HepG2 (cell line): ENCODE measurements at regions not wholly inside any gene's neighbourhood (a gene's known extent, or its start where the extent isn't known, plus 50 kb on each side); places are given as distances from the start of the nearest gene placed in this dataset.
A peak's percentile ranks its signal among the peaks of the same experiment; 100 is the strongest.

Source experiments
- ATAC-seq: fragments of 200-7000 bp; cut with Tn5 transposase; 3 replicates; pipeline ENCODE4 v1.9.1; 2020; ENCODE audit warnings: mild to moderate bottlenecking, moderate library complexity
- BruUV-seq: library from RNA; stranded (reverse); fragments of 400-500 nt; replicated peaks from 2 replicates; lab custom pipeline; 2021; lab: Mats Ljungman, UMichigan
- CTCF ChIA-PET: fragments of 300-600 bp; formaldehyde crosslinking; extraction: SDS; loops from one replicate; lab custom pipeline; 2021; ENCODE audit warnings: low total read pairs, inconsistent platforms, low intra/inter-chr PET ratio; lab: Yijun Ruan, JAX
- POLR2A ChIA-PET: fragments of 350-600 bp; sonication (Branson Sonifier 250); formaldehyde crosslinking; loops from one replicate; lab custom pipeline; 2020; ENCODE audit warnings: antibody characterized with exemption, inconsistent platforms; lab: Yijun Ruan, JAX
- DNase-seq: peaks from one replicate; pipeline ENCODE4 v3.0.0-alpha.2; 2015; ENCODE audit warnings: low spot score
- FAIRE-seq: peaks from 3 replicates; lab custom pipeline; 2011; peaks lifted over from hg19 to GRCh38; lab: Jason Lieb, UNC
- H2AFZ ChIP-seq: one replicate; pipeline ENCODE4 v1.6.1; 2011; ENCODE audit warnings: low read length, inconsistent platforms
- H3K27ac ChIP-seq: fragments of 300-600 bp; 3 replicates; pipeline ENCODE4 v1.8.0; 2011; ENCODE audit warnings: mixed run types, mild to moderate bottlenecking, mixed read lengths, low read length, inconsistent platforms; ENCODE audit not compliant: insufficient read depth; ENCODE audit errors: extremely low read length
- H3K27me3 ChIP-seq, 2 experiments: fragments of 200-600 bp in 1 of 2; 2 replicates in 1 of 2; 3 replicates in 1 of 2; pipeline versions ENCODE4 v1.6.0 to v1.8.0; 2011; ENCODE audit warnings: low read length in 2 of 2, mild to moderate bottlenecking in 2 of 2, moderate library complexity in 2 of 2, inconsistent platforms in 1 of 2; ENCODE audit not compliant: insufficient read depth in 2 of 2, control insufficient read depth in 1 of 2
- H3K36me3 ChIP-seq, 2 experiments: fragments of 200-600 bp in 1 of 2; replicated peaks in 1 of 2; 2 replicates in 1 of 2; 3 replicates in 1 of 2; pipeline versions ENCODE4 v1.5.1 to v1.8.0; 2011; ENCODE audit warnings: low read length in 2 of 2, inconsistent platforms in 1 of 2; ENCODE audit not compliant: insufficient read depth in 2 of 2, control insufficient read depth in 1 of 2
- H3K4me1 ChIP-seq: 2 replicates; pipeline ENCODE4 v1.5.1; 2012; ENCODE audit warnings: low read length, inconsistent platforms; ENCODE audit not compliant: insufficient read depth
- H3K4me2 ChIP-seq: 2 replicates; pipeline ENCODE4 v1.6.0; 2011; ENCODE audit warnings: low read depth, low read length, inconsistent platforms
- H3K4me3 ChIP-seq, 3 experiments: fragments of 200-600 bp in 1 of 3; sonication (generic), shearing (Covaris generic) in 1 of 3; replicated peaks in 1 of 3; 2 replicates each; pipeline ENCODE4 v1.5.1; 2011 to 2016; ENCODE audit warnings: low read length in 3 of 3, inconsistent platforms in 2 of 3, low read depth in 2 of 3, mild to moderate bottlenecking in 2 of 3, control low read depth in 1 of 3, mixed read lengths in 1 of 3; ENCODE audit not compliant: insufficient read depth in 1 of 3
- H3K79me2 ChIP-seq: one replicate; pipeline ENCODE4 v1.6.1; 2011; ENCODE audit warnings: low read length, inconsistent platforms; ENCODE audit not compliant: insufficient read depth
- H3K9ac ChIP-seq: 2 replicates; pipeline ENCODE4 v1.6.0; 2011; ENCODE audit warnings: mild to moderate bottlenecking, low read depth, low read length, inconsistent platforms; ENCODE audit not compliant: insufficient read depth
- H3K9me3 ChIP-seq: 2 replicates; pipeline ENCODE4 v1.5.1; 2012; ENCODE audit warnings: mild to moderate bottlenecking, low read length
- H4K20me1 ChIP-seq: 2 replicates; pipeline ENCODE4 v1.6.0; 2011; ENCODE audit warnings: inconsistent platforms, mild to moderate bottlenecking, low read length, moderate library complexity; ENCODE audit not compliant: insufficient read depth
- ARID5B ChIP-seq: IDR thresholded peaks from 2 replicates; pipeline ENCODE4 v1.4.0; 2020; ENCODE audit warnings: mild to moderate bottlenecking, missing genetic modification reagents
- JUND ChIP-seq: sonication (generic); formaldehyde crosslinking; IDR thresholded peaks from 2 replicates; pipeline ENCODE4 v1.8.0; 2022; ENCODE audit warnings: mild to moderate bottlenecking, missing genetic modification reagents
- NRL ChIP-seq: sonication (generic); formaldehyde crosslinking; IDR thresholded peaks from 2 replicates; pipeline ENCODE4 v1.5.0; 2020; ENCODE audit warnings: missing genetic modification reagents, mild to moderate bottlenecking, moderate library complexity, borderline replicate concordance
- PAX8 ChIP-seq: sonication (generic); formaldehyde crosslinking; IDR thresholded peaks from 2 replicates; pipeline ENCODE4 v1.8.0; 2022; ENCODE audit warnings: mild to moderate bottlenecking, missing genetic modification reagents, borderline replicate concordance
- POGZ ChIP-seq: sonication (generic); formaldehyde crosslinking; IDR thresholded peaks from 2 replicates; pipeline ENCODE4 v1.4.0; 2020; ENCODE audit warnings: mild to moderate bottlenecking, missing genetic modification reagents
- PRDM4 ChIP-seq: sonication (generic); formaldehyde crosslinking; IDR thresholded peaks from 2 replicates; pipeline ENCODE4 v1.9.0; 2021; ENCODE audit warnings: missing genetic modification reagents, borderline replicate concordance
- RARA ChIP-seq: IDR thresholded peaks from 2 replicates; pipeline ENCODE4 v1.6.1; 2016; ENCODE audit warnings: missing genetic modification reagents, missing compliant biosample characterization
- ZBTB2 ChIP-seq: sonication (generic); formaldehyde crosslinking; IDR thresholded peaks from 2 replicates; pipeline ENCODE4 v1.8.0; 2022; ENCODE audit warnings: low read depth, missing genetic modification reagents
- ZMAT5 ChIP-seq: sonication (generic); formaldehyde crosslinking; IDR thresholded peaks from 2 replicates; pipeline ENCODE4 v1.5.0; 2020; ENCODE audit warnings: mild to moderate bottlenecking, low read depth, missing genetic modification reagents, borderline replicate concordance
- ZMYM4 ChIP-seq: sonication (generic); formaldehyde crosslinking; IDR thresholded peaks from 2 replicates; pipeline ENCODE4 v1.8.1; 2023; ENCODE audit warnings: mild to moderate bottlenecking, missing genetic modification reagents
- ZNF781 ChIP-seq: sonication (generic); formaldehyde crosslinking; IDR thresholded peaks from 2 replicates; pipeline ENCODE4 v1.5.1; 2020; ENCODE audit warnings: borderline replicate concordance, mild to moderate bottlenecking, missing genetic modification reagents; ENCODE audit errors: not compliant biosample characterization
- ZNF784 ChIP-seq: sonication (generic); formaldehyde crosslinking; IDR thresholded peaks from 2 replicates; pipeline ENCODE4 v1.5.1; 2020; ENCODE audit warnings: missing genetic modification reagents, mild to moderate bottlenecking, borderline replicate concordance
- WGBS: methylation state at CpG from one replicate; pipeline ENCODE4 v1.1.6; 2017; ENCODE audit warnings: low lambda C conversion rate; 5-methylcytosine and 5-hydroxymethylcytosine counted together
- in situ Hi-C: cut with HindIII; loops from 2 replicates; pipeline ENCODE4 v1.10.0; 2017; ENCODE audit warnings: low pct_unique_long_range_greater_than_20kb; ENCODE audit not compliant: extremely low pct_ligation_motif_present
- intact Hi-C: fragments of 100-400 bp; cut with micrococcal nuclease; formaldehyde crosslinking; loops from one replicate; pipeline ENCODE4 v1.10.0; 2022; ENCODE audit not compliant: unreplicated experiment

- Histone ChIP-seq H3K36me3 (no peaks in the 10 kb centered on the region), H4K20me1 (no peaks in the 10 kb centered on the region), H3K79me2 (no peaks in the 10 kb centered on the region), H2AFZ (no peak overlapping the region), H3K27me3 (peaks cover 0 to 5% of the 10 kb centered on the region in 2 experiments; a peak in 1 of 5 replicates), H3K4me2 (no peak overlapping the region), H3K27ac (no peak overlapping the region), H3K9me3 (no peaks in the 10 kb centered on the region), H3K4me1 (peaks cover 35% of the 10 kb centered on the region), H3K4me3 (no peak overlapping the region), H3K9ac (no peak overlapping the region)
- 43% methylated on average over 7 of the region's 7 CpGs for WGBS
- intact Hi-C loops, result no loop called here
- ATAC-seq (no peak), DNase-seq (no peak), FAIRE-seq (no peak)
- POLR2A ChIA-PET, result interaction anchor here (1.1 kb wide), 1 partner anchor 80 kb away, joined by 3 read pairs; no protein-coding TSS in a partner anchor
- peak; percentile 41; the same call in 1 of the 2 replicates for TF ChIP-seq ZMYM4 (CRISPR knock-in tag)
- TF ChIP-seq PRDM4, result no peak
- no peak for TF ChIP-seq RARA (CRISPR knock-in tag)
- TF ChIP-seq ARID5B (CRISPR knock-in tag), result 0 out of 2 replicates have a peak, but pooled peaks have one; percentile 18
- no peak for TF ChIP-seq ZMAT5 (CRISPR knock-in tag)
- no peak for TF ChIP-seq PAX8 (CRISPR knock-in tag)
- peak; percentile 43; the same call in 1 of the 2 replicates for TF ChIP-seq POGZ (CRISPR knock-in tag)
- peak; percentile 36 for TF ChIP-seq ZNF781 (CRISPR knock-in tag)
- TF ChIP-seq ZNF784 (CRISPR knock-in tag), result no peak
- no peak for TF ChIP-seq NRL (CRISPR knock-in tag)
- no peak for TF ChIP-seq ZBTB2 (CRISPR knock-in tag)
- no peak for TF ChIP-seq JUND (CRISPR knock-in tag)
- BruUV-seq, result no TSS peak
- CTCF ChIA-PET, result no interaction called here
- in situ Hi-C loops, result no loop called here
These were observed 511.1 kb upstream of the ID2 start for GRCh38 chr2:8170552-8171327.
